HCT116 (cell line): ENCODE measurements at regions not wholly inside any gene's neighbourhood (a gene's known extent, or its start where the extent isn't known, plus 50 kb on each side); places are given as distances from the start of the nearest gene placed in this dataset.

Experiments used
- ATAC-seq: fragments of 200-7000 bp; cut with Tn5 transposase; 2 replicates; pipeline ENCODE4 v1.9.1; 2020; ENCODE audit warnings: mild to moderate bottlenecking, moderate library complexity
- BruUV-seq: library from RNA; stranded (reverse); fragments of 400-500 nt; replicated peaks from 2 replicates; lab custom pipeline; 2021; lab: Mats Ljungman, UMichigan
- CTCF ChIA-PET: fragments of 300-600 bp; sonication (Branson Sonifier 250); formaldehyde crosslinking; loops from one replicate; lab custom pipeline; 2021; ENCODE audit warnings: antibody characterized with exemption; lab: Charles Lee
- POLR2A ChIA-PET: fragments of 300-600, 350-600 bp; sonication (Branson Sonifier 250); formaldehyde crosslinking; loops from one replicate; lab custom pipeline; 2021; ENCODE audit warnings: antibody characterized with exemption; lab: Charles Lee
- RAD21 ChIA-PET, 2 experiments: fragments of 300-600 bp; sonication (Branson Sonifier 250); formaldehyde crosslinking; loops; one replicate each; lab custom pipeline; 2023; ENCODE audit warnings: low total read pairs in 2 of 2; ENCODE audit not compliant: uncharacterized antibody in 2 of 2, unreplicated experiment in 2 of 2, low non-redundant PET in 1 of 2; lab: Charles Lee
- DNase-seq: peaks from one replicate; pipeline ENCODE4 v3.0.0-alpha.2; 2010; ENCODE audit warnings: low read depth, low spot score
- H2AFZ ChIP-seq: fragments of 200-600 bp; shearing (Covaris generic), sonication (generic); 2 replicates; pipeline ENCODE4 v1.6.1; 2017; ENCODE audit warnings: low read depth, mixed run types, mixed read lengths, antibody characterized with exemption, low read length; ENCODE audit not compliant: poor library complexity, severe bottlenecking
- H3K27ac ChIP-seq: 2 replicates; pipeline ENCODE4 v1.5.1; 2012; ENCODE audit warnings: low read depth, low read length
- H3K27me3 ChIP-seq: fragments of 200-600 bp; sonication (generic); 2 replicates; pipeline ENCODE4 v1.6.1; 2016; ENCODE audit warnings: mixed run types, low read length, mixed read lengths; ENCODE audit not compliant: insufficient read depth
- H3K36me3 ChIP-seq, 2 experiments: fragments of 200-500 bp in 1 of 2; fragments of 200-600 bp in 1 of 2; sonication (Bioruptor generic) in 1 of 2; sonication (generic) in 1 of 2; 2 replicates each; pipeline versions ENCODE4 v1.5.1 to v1.6.1; 2014 to 2016; ENCODE audit warnings: low read length in 2 of 2, inconsistent platforms in 1 of 2, mixed read lengths in 1 of 2, mixed run types in 1 of 2; ENCODE audit not compliant: insufficient read depth in 2 of 2, control insufficient read depth in 1 of 2
- H3K4me1 ChIP-seq, 2 experiments: fragments of 200-600 bp in 1 of 2; sonication (generic) in 1 of 2; 2 replicates each; pipeline versions ENCODE4 v1.5.1 to v1.6.1; 2012 to 2017; ENCODE audit warnings: low read length in 2 of 2, inconsistent platforms in 1 of 2, mild to moderate bottlenecking in 1 of 2, mixed read lengths in 1 of 2, mixed run types in 1 of 2, moderate library complexity in 1 of 2; ENCODE audit not compliant: insufficient read depth in 2 of 2, control insufficient read depth in 1 of 2
- H3K4me2 ChIP-seq: fragments of 200-600 bp; sonication (generic); 2 replicates; pipeline ENCODE4 v1.6.1; 2017; ENCODE audit warnings: mixed run types, low read length, mixed read lengths
- H3K4me3 ChIP-seq, 2 experiments: fragments of 200-600 bp in 1 of 2; sonication (generic) in 1 of 2; replicated peaks in 1 of 2; 2 replicates each; pipeline ENCODE4 v1.5.1; 2011 to 2016; ENCODE audit warnings: low read length in 2 of 2, control low read depth in 1 of 2, low read depth in 1 of 2, mild to moderate bottlenecking in 1 of 2, mixed read lengths in 1 of 2, mixed run types in 1 of 2
- H3K79me2 ChIP-seq: fragments of 200-600 bp; sonication (generic); 2 replicates; pipeline ENCODE4 v1.6.1; 2017; ENCODE audit warnings: mild to moderate bottlenecking, mixed run types, low read length, moderate library complexity, mixed read lengths; ENCODE audit not compliant: insufficient read depth
- H3K9ac ChIP-seq: fragments of 200-600 bp; sonication (generic); 2 replicates; pipeline ENCODE4 v1.6.1; 2016; ENCODE audit warnings: low read length, mixed read lengths
- H3K9me2 ChIP-seq: fragments of 200-600 bp; sonication (generic), shearing (Covaris generic); 2 replicates; pipeline ENCODE4 v1.6.1; 2017; ENCODE audit warnings: mixed run types, mild to moderate bottlenecking, moderate library complexity; ENCODE audit not compliant: insufficient read depth
- H3K9me3 ChIP-seq, 2 experiments: fragments of 200-500 bp in 1 of 2; fragments of 200-600 bp in 1 of 2; sonication (Bioruptor generic) in 1 of 2; sonication (generic) in 1 of 2; 2 replicates each; pipeline ENCODE4 v1.6.1; 2014 to 2017; ENCODE audit warnings: low read length in 2 of 2, mixed read lengths in 2 of 2, inconsistent platforms in 1 of 2, low read depth in 1 of 2, mild to moderate bottlenecking in 1 of 2, mixed run types in 1 of 2, moderate library complexity in 1 of 2; ENCODE audit not compliant: control insufficient read depth in 1 of 2, insufficient read depth in 1 of 2
- H4K20me1 ChIP-seq: fragments of 200-600 bp; sonication (generic), shearing (Covaris generic); 2 replicates; pipeline ENCODE4 v1.6.1; 2017; ENCODE audit warnings: mixed run types, mild to moderate bottlenecking, moderate library complexity; ENCODE audit not compliant: insufficient read depth
- EGR1 ChIP-seq: IDR thresholded peaks from 2 replicates; pipeline ENCODE4 v1.6.1; 2012; ENCODE audit warnings: low read depth
- ELF1 ChIP-seq: IDR thresholded peaks from 2 replicates; pipeline ENCODE4 v1.6.1; 2012; ENCODE audit warnings: low read depth, borderline replicate concordance
- EZH2phosphoT487 ChIP-seq: fragments of 200-600 bp; IDR thresholded peaks from 2 replicates; pipeline ENCODE4 v1.6.1; 2018; ENCODE audit warnings: antibody characterized with exemption, borderline replicate concordance
- POLR2A ChIP-seq: IDR thresholded peaks from 2 replicates; pipeline ENCODE4 v1.7.0; 2011; ENCODE audit warnings: borderline replicate concordance; ENCODE audit not compliant: insufficient read depth, insufficient read length; ENCODE audit errors: extremely low read depth
- SP1 ChIP-seq: IDR thresholded peaks from 2 replicates; pipeline ENCODE4 v1.6.1; 2012; ENCODE audit warnings: low read depth
- ZBTB33 ChIP-seq: IDR thresholded peaks from 2 replicates; pipeline ENCODE4 v1.6.1; 2011; ENCODE audit warnings: mild to moderate bottlenecking, low read length, moderate library complexity; ENCODE audit not compliant: insufficient replicate concordance; ENCODE audit errors: extremely low read depth
- intact Hi-C: fragments of 100-400 bp; cut with micrococcal nuclease; formaldehyde crosslinking; loops from 2 replicates; pipeline ENCODE4 v1.10.0; 2022

GRCh38 chr5:173778784-173779304, 109.3 kb upstream of the CPEB4 start:
- TF ChIP-seq EZH2phosphoT487, result no peak
- no peak for TF ChIP-seq ELF1
- TF ChIP-seq SP1, result no peak
- no peak for TF ChIP-seq EGR1
- TF ChIP-seq ZBTB33, result no peak
- TF ChIP-seq POLR2A, result no peak
- BruUV-seq, result no TSS peak
- H3K27ac ChIP-seq, result no peak overlapping the region
- H2AFZ ChIP-seq, result no peak overlapping the region
- ChIA-PET CTCF (no interaction called here), POLR2A (no interaction called here), RAD21 (no interaction called here)
- peak overlapping the region; percentile 29 for H3K4me2 ChIP-seq
- H3K36me3 ChIP-seq, result no peaks in the 10 kb centered on the region
- intact Hi-C loops, result no loop called here
- H3K79me2 ChIP-seq, result no peaks in the 10 kb centered on the region
- H4K20me1 ChIP-seq, result no peaks in the 10 kb centered on the region
- H3K4me3 ChIP-seq, result no peak overlapping the region
- no peak for DNase-seq
- ATAC-seq, result no peak
- H3K9ac ChIP-seq, result no peak overlapping the region
- no peaks in the 10 kb centered on the region for H3K9me2 ChIP-seq
- no peaks in the 10 kb centered on the region for H3K9me3 ChIP-seq
- H3K4me1 ChIP-seq, result peaks cover 8 to 20% of the 10 kb centered on the region in 2 experiments; a peak in 3 of 4 replicates
- H3K27me3 ChIP-seq, result no peaks in the 10 kb centered on the region; the same call in 1 of the 2 replicates
